HG02623 (cell line): ENCODE measurements at regions not wholly inside any gene's neighbourhood (a gene's known extent, or its start where the extent isn't known, plus 50 kb on each side); places are given as distances from the start of the nearest gene placed in this dataset.
A peak's percentile ranks its signal among the peaks of the same experiment; 100 is the strongest.
"Not testable (repeated sequence)": the region's sequence is repeated elsewhere in the genome, so short reads cannot be mapped to it uniquely, and the experiment has no call there.

Experiments
- ATAC-seq: cut with Tn5 transposase; IDR thresholded peaks from one replicate; pipeline ENCODE4 v1.9.1; 2021; ENCODE audit warnings: moderate library complexity; ENCODE audit not compliant: unreplicated experiment

DNA sequence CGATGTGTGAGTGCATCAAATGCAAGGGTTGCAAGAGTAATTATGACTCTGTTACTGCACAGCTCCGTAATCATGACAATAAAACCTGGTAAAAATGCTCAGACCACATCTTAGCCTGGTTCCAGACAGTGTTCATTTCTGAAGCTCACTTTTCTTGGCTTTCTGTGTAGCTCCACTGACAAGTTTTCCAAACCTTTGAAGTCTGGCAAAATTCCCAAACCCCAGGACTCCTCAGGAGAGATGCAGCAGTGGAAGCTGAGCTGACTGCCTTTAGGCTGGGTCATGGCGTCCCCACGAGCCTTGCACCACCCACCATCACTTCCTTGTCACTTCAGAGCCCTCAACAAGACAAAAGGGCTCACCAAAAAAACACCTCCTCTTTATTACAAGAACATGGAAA lies 131.6 kb upstream of the TAS2R1 start:
- no peak for ATAC-seq

DNA sequence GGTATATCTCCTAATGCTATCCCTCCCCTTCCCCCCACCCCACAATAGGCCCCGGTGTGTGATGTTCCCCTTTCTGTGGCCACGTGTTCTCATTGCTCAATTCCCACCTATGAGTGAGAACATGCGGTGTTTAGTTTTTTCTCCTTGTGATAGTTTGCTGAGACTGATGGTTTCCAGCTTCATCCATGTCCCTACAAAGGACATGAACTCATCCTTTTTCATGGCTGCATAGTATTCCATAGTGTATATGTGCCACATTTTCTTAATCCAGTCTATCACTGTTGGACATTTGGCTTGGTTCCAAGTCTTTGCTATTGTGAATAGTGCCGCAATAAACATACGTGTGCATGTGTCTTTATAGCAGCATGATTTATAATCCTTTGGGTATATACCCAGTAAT lies 122.5 kb upstream of the TAS2R1 start:
- not testable (repeated sequence) for ATAC-seq

DNA sequence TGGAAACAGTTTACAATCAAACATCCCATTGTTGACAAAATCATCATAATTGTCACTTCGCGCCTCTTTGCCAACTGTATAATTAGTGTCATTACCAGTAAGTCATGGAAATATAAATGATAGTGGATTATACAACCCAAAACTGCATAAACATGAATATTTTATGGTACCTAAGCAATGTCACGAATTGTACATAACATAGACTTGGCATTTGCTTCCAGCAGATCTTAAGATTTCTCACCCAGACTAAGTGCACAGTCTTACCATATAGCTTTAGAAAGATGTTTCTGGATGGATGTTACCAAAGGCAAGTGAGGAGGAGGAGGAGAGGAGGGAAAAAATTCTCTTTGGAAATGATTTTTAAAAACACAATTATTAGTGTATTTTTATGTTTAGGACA lies 113.4 kb upstream of the TAS2R1 start:
- ATAC-seq: no peak

DNA sequence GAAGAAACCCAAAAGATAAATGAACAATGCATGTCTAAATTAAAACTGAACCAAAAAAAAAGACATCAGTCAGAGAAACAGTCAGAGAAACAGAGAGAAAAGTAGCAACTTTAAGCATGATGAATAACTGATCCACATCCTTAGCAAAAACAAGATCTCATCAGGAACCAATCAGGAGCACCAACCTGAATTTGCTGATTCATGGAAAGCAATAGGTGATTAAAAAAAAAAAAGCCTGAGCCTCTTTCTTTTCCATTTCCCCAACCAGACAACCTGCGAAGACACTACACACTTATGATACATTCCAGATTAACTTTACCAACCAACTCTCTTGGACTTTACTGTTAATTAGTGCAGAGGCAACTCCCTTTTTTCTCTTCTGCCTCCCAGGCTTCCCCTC lies 112.7 kb upstream of the TAS2R1 start:
- ATAC-seq: no peak

DNA sequence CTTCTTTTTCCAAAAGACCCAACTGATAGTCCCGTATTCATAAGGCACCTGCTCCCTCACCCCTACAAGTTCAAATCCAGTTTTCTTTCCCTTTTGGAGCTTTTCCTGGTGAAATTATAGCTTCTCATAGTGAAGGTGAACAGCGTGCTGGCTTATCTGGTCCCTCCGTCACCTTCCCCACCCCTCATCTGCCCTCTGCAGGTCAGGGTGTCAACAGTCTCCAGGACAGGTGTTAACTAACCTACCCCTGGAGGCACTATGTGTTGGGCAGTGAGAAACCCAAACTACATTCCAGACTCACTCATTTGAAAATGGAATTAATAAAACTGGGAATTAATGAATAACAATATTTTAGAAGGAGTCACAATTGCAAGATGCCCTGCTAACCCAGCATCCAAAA lies 109.0 kb upstream of the TAS2R1 start:
- ATAC-seq: no peak

DNA sequence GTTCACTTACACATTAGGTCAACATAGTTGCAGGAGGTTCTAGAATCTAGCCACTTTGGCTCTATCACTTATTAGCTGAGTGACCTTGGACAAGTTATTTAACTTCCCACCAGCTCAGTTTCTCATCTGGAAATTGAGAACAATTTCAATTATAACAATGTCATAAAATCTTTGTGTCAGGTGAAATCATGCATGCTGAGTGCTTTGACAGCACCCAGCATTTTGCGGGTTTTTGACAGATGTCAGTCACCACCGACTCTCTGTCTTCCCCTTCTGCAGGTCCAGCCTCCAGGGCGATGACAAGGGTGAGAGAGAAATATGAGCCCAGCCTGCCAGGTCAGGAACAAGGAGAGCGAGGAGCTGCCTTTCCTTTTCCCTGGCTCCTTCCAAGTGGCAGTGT lies 107.1 kb upstream of the TAS2R1 start:
- ATAC-seq: no peak

DNA sequence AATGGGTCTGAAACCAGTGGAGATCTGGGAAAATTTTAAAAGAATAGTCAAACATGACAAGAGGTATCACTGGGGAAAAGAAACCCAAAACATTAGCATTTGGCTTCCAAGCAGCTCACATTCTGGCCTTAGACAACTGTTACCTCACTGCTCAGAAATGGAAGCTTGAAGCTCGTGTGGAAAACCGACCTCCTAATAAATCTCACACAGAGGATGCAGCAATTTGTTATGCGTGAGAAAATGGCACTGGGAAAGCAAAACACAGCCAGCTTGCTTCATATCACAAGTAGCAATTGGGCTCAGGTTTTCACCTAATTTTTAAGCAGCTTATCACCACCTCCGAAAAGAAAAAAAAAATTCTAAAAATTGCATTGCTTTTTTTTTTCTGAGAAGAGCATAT lies 103.3 kb upstream of the TAS2R1 start:
- no peak for ATAC-seq

DNA sequence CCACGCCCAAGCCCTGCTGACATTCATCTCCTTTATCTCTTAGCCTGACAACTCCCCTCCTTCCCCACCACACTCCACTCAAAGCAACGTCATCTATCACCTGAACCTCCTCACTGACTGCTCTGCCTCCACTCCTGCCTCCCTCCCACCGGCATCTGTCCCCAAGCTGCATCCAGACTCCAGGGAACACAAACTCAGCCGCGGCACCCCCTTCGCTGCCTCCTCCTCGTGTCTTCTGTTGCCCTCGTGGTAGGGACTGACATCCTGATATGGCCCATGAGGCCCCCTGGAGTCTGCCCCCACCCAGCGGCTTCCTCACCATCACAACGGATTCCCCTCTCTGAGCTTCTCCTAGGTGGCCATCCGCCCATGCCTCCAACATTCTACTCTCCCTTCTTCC lies 101.0 kb upstream of the TAS2R1 start:
- ATAC-seq: no peak

DNA sequence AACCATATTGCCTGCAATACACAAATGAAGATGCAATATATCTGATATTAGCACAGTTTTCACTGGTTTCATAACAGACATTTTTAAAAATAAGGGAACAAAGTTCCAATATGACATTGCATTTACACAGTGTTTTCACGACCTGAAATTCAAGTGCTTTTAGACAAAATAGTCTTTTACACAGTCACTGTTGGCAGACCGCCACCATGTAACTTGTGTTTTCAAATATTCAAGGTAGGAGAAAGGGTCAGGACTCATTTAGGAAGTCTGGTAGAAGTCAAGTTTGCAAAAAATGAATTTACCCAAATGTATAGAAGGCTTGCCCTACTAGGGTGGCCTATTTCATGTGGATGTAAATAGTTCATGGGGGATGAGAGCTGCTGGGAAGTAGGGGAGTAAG lies 98.1 kb upstream of the TAS2R1 start:
- ATAC-seq: no peak

DNA sequence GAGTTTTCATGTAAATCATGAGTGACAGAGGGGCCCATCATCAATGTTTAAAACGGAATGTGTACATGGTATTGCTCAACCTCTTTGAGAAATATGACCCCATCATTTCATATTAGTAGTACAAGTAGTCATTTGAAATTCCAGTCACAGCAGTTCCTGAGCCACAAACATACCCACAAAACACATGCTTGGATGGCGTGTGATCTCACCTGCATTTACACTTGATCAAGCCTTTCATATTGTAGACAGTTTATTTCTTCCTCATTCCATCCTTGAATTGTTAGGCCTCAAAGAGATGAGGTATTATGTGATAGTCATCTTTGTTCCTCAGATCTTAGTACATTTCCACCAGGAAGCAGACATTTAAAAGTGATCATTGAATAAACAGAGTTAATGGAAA lies 96.8 kb upstream of the TAS2R1 start:
- no peak for ATAC-seq

DNA sequence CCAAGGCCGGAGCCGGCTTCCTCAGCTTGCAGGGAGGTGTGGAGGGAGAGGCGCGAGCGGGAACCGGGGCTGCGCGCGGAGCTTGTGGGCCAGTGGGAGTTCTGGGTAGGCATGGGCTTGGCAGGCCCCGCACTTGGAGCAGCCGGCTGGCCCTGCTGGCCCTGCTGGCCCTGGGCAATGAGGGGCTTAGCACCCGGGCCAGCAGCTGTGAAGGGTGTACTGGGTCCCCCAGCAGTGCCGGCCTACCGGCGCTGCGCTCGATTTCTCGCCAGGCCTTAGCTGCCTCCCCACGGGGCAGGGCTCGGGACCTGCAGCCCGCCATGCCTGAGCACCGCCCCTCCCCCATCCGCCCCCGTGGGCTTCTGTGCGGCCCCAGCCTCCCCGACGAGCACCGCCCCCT lies 95.1 kb upstream of the TAS2R1 start:
- not testable (repeated sequence) for ATAC-seq

DNA sequence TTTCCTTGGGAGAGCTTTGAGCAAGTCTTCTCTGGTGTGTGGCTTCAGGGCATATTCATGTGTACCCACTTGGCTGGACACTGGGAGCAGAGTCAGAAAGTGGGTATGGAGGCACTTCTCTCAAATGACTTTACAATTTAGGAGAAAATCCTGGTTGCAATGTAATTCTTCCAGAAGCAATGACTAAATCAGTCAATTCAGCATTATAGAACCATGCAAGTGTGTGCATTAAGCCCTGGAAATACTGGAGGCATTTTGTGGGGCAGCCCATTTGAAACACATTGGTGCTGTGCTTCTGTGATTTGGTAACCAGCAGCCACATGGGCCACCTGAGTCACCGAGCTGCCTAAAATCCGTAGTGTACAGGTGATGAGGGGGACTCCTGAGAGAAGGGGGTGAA lies 94.6 kb upstream of the TAS2R1 start:
- no peak for ATAC-seq

DNA sequence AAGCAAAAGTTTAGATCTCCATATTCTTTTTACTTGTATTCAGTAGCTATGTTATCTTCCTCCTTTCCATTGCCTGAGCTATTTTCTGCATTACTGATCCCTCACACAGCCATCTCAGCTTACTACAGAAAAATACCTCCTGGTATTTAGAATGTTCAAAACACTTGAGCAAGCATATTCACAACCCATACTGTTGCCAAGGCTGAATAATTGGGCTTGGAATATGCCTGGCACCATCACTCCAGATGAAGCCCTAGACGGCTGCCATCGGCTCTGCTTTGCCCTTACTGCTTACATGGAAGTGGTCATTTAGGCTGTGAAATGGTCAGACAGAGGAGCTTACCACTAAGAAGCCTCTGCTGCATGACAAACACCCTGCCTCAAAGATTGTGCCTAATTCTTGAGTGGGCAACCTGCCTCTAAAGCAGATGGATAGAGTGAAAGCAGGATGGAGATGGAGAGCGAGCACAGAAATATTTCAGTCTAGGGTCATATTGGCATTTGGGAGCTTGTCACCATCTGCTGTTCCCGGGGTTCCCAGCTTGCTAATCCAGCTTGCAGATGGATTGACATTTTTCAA lies 92.5 kb upstream of the TAS2R1 start:
- ATAC-seq: no peak

DNA sequence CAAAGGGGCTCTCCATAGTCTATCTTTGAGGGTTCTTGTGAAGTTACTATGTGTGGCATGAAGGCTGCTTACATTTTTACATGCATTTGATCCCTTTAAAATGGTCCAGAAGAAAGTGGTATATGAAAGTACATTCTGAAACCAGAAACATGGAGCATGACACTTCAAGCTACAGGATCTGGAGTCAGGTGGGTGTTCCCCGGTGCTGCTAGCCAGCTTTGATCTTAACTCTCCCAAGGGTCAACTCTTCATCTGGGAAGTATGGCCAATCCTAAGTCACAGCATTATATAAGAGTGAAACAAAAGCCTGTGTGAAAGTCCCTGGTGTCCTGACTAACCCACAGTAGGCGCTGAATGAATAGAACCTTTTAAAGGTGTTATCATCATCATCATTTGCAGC lies 91.0 kb upstream of the TAS2R1 start:
- no peak for ATAC-seq

DNA sequence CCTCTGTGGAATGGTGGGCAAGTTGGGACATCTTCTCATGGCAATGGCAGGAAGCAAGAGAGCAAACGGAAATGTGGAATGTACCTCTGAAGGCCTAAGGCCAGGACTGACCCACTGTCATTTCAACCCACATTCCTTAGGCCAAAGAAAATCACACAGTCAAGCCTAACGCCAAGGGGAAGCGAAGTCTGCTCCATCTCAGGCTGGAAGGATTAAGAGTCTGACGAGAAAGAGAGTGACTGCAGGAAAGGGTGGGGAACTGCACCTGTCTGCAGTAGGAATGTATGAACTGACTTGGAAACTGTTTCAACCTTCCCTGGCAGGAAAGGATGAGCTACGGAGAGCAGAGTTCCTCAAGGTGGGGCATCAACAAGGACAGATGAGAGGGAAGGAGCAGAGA lies 90.2 kb upstream of the TAS2R1 start:
- ATAC-seq: no peak

DNA sequence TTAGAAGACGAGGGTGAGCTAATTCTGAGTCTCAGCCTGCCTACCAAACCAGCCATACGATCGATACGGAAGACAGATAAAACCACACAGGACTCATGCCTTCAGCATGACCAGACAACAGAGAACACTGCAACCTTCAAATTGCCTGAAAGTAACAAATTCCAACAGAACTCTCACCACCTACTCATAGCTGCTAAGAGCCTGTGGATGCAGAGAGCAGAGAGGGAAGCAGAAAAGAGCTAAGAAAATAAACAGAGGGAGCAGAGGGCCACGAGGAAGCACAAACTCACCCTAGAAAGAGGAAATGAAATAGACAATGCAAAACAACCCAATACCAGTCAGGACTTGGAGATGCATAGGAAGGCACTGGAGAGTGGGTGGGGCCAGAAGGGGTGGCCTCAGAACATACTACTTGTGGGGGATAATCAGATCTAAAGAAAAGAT lies 86.7 kb upstream of the TAS2R1 start:
- ATAC-seq: peak; percentile 93

DNA sequence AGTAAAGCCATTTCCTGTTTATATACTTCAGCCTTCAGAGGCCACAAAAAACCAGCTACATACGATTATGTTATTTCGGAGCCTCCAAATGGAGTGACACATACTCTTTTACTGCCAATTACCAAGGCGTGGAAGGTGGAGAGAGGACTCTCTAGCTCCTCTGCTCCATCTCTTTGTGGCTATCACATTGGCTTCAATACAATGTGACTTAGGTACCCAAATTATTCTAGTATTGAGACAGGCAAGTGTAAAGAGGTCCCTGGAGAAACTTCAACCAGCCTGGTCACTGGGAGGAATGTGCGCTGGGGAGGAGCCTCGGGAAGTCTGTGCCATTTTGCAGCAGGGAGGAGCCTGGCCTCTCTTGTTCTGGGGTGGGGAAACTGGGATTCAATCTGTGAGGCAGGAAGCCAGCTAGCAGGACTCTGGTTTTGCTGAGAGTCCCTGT lies 85.8 kb upstream of the TAS2R1 start:
- no peak for ATAC-seq

DNA sequence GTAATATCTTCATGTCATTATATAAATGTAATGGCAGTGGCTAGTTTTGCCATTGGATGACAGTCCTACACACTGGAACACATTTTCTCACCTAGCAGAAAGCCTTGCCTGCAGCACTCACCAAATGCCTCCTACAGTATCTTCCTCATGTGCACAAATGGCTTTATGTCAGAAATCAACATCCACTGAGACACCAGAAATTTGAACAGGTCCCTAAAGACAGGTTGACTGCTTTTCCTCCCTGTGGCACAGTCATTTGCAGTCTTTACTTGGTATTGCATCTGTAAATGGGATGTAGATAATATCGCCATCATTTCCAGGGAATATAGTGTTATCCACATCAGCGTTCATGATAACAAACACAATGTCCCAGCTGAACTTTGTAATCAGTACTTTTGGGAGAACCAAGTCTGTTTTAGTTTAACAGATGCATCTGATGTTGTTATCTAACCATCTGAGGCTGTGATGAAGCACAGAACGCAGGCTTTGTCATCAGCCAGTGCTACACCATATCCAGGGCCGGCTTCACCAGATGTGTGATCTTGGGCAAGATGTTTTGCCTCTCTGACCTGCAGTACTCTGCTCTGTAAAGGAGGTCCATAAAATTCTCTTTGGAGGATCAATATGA lies 83.9 kb upstream of the TAS2R1 start:
- no peak for ATAC-seq

DNA sequence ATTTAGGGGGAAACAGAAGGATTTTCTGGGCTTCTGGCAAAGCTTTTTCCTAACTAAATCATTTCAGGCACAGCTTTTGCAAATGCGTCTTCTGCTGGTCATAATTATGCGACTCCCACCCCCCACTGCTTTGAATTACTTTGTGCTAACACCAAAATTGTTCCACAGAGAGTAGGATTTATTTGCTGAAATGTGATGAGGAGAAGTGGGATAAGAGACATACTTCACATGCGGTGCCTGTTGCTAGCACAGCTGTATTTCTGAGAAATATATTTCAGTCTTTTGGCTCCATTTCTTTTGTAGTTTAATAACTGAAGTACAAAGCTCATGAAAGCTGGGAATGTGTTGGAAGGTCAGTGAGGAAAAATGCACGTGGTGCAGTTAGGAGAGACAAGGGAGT lies 83.2 kb upstream of the TAS2R1 start:
- no peak for ATAC-seq

DNA sequence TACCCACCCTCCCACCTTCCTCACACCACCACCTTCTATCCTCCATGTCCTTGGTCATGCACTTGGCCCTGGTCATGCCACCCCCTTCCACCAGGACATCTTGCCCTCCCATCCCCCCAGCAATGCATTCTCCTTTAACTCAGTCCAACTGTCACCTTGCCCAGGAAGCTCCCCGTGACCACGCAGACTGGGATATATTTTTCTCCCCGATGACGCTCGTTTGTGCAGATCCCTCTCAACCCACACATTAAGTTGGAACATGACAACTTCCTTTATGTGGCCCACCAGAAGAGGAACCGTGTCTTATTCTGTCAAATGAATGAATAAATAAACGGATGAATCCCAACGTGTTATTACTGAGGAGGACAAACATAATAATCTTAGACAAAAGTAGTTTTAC lies 82.8 kb upstream of the TAS2R1 start:
- no peak for ATAC-seq

DNA sequence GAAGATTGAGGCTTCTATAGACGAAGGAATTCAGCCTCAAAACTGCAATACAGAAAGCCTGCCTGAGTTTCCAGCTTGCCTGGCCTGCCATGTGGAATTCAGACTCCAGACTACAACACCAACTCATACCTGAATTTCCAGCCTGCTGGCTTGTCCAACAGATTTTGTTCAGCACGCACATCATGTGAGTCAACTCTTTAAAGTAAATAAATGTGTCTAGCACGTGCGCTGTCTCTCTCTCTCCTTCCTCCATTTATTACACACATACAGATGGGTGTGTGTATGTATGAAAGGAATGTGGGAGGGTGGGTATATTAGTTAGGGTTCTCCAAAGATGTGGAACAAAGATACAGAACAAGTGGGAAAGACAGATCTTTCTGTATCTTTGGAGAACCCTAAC lies 82.4 kb upstream of the TAS2R1 start:
- ATAC-seq: no peak

DNA sequence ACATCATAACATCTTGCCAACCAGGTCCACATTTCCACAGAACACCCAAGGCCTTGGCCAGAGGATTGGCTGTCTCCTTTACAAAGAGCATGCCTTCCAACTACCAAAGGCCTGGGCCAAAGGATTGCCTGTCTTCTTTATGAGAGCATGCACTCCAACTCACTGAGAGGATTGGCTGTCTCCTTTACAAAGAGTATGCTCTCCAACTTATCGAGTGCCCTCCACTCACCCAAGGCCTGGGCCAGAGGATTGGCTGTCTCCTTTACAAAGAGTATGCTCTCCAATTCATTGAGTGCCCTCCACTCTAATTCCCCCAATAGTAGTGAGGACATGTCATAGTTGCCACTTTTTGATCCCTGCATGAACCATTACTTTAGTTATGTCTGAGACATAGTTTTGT lies 79.9 kb upstream of the TAS2R1 start:
- ATAC-seq: no peak
